GM12892 (cell line): ENCODE measurements at regions not wholly inside any gene's neighbourhood (a gene's known extent, or its start where the extent isn't known, plus 50 kb on each side); places are given as distances from the start of the nearest gene placed in this dataset.

Experiments used
- DNase-seq: peaks from one replicate; pipeline ENCODE4 v3.0.0; 2011; ENCODE audit not compliant: insufficient read length
- FAIRE-seq: peaks from 2 replicates; lab custom pipeline; 2011; peaks lifted over from hg19 to GRCh38; lab: Jason Lieb, UNC
- POLR2A ChIP-seq: IDR thresholded peaks from 2 replicates; pipeline ENCODE4 v1.6.1; 2011; ENCODE audit warnings: low read depth, low read length, control low read depth
- POLR2AphosphoS5 ChIP-seq: IDR thresholded peaks from 2 replicates; pipeline ENCODE4 v1.6.1; 2011; ENCODE audit warnings: low read depth, low read length, control low read depth
- TAF1 ChIP-seq: IDR thresholded peaks from 2 replicates; pipeline ENCODE4 v1.6.1; 2011; ENCODE audit warnings: low read depth, mild to moderate bottlenecking, control low read depth, low read length, borderline replicate concordance

DNA sequence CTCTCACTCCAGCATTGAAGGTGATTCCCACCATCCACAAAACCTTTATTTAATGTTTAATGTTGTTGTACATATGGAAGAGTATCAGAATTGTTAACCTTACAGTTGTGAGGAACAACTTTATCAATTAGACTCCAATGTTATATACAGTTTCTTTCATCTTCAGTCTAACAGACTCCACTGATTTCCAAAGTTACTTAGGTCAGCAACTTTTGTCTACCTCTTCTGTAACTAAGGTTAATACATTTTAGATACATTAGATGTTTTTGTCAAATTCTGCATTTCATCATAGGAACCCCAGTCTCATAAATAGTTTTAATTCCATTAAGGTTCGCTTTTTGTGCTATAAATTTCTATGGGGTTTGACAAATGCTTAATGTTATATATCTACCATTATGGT lies 223.9 kb upstream of the POM121L12 start:
- FAIRE-seq = no peak
- TF ChIP-seq POLR2AphosphoS5 (no peak), POLR2A (no peak)

DNA sequence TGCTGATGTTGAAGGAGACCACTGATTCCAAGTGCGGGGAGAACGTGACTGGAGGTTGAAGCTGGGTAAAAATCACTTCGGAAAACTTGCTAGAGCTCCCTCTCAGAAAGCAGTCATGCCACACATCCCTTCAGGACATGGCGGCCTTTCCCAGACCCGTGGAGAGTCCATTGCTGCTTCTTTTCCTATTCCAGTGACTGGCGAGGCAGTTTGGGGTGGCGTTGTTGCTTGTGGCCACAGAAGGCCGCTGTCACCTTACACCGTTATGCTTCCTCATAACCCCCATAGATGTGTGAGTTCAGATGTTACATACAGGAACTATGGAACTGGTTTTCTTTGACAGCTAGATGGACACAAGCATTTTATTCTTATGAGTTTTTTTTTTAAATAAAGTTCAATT lies 235.6 kb upstream of the POM121L12 start:
- TF ChIP-seq POLR2A (no peak), TAF1 (no peak), POLR2AphosphoS5 (no peak)
- FAIRE-seq = no peak
- DNase-seq = no peak

More for the DNA sequence above, 223.9 kb upstream of the POM121L12 start:
- DNase-seq = no peak

GRCh38 chr7:52797801-52798200 lies 237.6 kb upstream of the POM121L12 start:
- FAIRE-seq (no peak), DNase-seq (no peak)
- TF ChIP-seq TAF1 (no peak), POLR2AphosphoS5 (no peak), POLR2A (no peak)

- TF ChIP-seq TAF1 = no peak
- no peak for TF ChIP-seq POLR2AphosphoS5
- TF ChIP-seq POLR2A = no peak
- FAIRE-seq (no peak), DNase-seq (no peak)
These were observed 240.8 kb upstream of the POM121L12 start for GRCh38 chr7:52794621-52795020.

- FAIRE-seq (no peak), DNase-seq (no peak)
- TF ChIP-seq POLR2A (no peak), POLR2AphosphoS5 (no peak), TAF1 (no peak)
These were observed 244.2 kb upstream of the POM121L12 start for GRCh38 chr7:52791176-52791700.

DNA sequence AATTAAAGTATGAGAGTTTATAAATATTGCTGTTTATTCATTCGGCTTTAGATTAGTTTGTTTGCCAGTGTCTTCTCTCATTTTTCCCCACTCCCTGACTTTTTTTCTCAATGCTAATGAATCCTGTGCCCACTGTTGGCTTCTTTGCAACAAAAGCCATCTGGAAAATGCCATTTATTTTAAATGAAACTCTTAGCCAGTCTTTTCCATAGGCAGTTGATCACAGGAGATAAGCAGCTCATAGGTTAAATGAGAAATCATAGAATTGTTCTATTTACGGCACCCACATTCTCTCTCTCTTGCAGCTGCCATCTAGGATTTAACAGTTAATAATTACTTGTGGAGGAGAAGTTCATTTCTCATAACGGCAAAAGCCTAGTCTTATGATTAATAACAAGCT lies 249.3 kb upstream of the POM121L12 start:
- TF ChIP-seq TAF1 = no peak
- TF ChIP-seq POLR2A = no peak
- no peak for TF ChIP-seq POLR2AphosphoS5
- FAIRE-seq (no peak), DNase-seq (no peak)

DNA sequence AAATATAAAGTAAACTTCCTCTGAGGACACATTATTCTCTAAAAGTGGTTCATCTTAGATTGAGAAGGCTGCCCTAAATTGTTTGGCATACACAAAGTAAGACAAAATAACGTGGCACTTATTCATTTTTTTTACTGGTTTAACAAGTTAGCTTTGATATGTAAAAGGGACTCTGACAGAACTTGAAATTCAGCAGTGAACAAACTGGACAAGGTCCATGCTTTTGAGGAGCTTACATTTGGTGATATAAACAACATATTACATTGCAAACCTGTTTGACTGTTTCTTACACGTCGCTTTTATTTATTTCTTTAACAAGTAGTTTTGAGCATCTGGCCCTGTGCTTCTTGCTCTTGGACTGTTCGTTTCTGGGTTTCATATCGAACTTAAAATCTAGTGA lies 253.1 kb upstream of the POM121L12 start:
- FAIRE-seq (no peak), DNase-seq (no peak)
- no peak for TF ChIP-seq POLR2AphosphoS5
- TF ChIP-seq TAF1 = no peak
- no peak for TF ChIP-seq POLR2A

DNA sequence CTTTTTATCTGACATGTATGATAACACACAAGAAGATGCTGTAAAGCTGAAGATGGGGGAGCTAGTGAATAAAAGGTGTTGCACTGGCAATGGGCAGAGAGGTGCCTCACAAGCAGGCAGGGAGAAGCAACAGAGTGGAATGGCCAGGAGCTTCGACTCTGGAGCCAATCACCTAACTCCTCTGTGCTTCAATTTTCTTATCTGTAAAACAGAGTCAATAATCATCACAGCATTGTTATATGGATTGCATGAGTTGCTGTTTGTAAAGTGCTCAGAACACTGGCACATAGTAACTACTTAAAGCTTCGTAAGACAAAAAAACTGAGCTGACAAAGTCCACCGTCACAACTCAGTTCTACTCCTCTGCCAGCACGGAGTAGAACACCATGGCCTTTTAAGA lies 254.2 kb upstream of the POM121L12 start:
- no peak for FAIRE-seq
- DNase-seq = no peak
- TF ChIP-seq POLR2A (no peak), POLR2AphosphoS5 (no peak), TAF1 (no peak)

DNA sequence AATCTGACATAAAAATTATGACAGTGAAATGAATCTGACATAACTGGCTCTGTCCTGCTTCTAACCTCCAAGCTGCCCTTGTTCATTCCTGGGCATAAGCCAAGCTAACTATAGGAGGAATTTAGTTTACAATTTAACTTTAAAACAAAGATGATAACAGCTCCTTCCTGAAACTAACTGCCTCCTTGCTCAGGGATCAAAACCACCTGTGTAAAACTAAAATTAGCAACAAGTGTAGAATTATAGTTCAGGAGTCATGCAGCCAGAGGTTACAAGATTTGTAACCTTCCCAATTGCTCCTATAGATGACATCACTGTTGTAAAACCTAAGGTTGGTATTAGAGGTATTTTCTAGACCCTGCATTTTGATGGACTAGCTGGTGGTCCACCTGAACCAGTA lies 256.4 kb upstream of the POM121L12 start:
- TF ChIP-seq POLR2AphosphoS5 (no peak), TAF1 (no peak), POLR2A (no peak)
- DNase-seq (no peak), FAIRE-seq (no peak)

GRCh38 chr7:52777051-52777822 lies 258.2 kb upstream of the POM121L12 start:
- DNase-seq = no peak
- FAIRE-seq = no peak
- no peak for TF ChIP-seq TAF1

DNA sequence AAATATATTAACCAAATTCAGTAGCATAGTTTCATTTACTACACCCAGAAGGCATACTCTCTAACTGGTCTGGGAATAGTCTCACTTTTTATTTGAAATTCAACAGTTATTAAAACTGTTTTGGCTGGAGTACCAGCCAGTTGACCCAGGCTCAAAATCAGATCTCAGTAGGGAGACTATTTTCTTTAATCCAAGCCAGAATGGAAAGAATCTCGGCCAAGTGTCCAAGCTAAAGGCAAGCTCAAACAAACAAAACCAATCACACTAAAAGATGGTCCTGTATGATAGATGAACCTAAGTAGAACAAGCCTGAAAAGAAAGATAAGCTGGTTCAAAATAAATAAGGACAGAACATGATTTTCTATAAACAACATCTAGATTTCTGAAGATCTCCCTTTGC lies 259.6 kb upstream of the POM121L12 start:
- DNase-seq = no peak
- TF ChIP-seq POLR2AphosphoS5 (no peak), POLR2A (no peak), TAF1 (no peak)
- FAIRE-seq = no peak

DNA sequence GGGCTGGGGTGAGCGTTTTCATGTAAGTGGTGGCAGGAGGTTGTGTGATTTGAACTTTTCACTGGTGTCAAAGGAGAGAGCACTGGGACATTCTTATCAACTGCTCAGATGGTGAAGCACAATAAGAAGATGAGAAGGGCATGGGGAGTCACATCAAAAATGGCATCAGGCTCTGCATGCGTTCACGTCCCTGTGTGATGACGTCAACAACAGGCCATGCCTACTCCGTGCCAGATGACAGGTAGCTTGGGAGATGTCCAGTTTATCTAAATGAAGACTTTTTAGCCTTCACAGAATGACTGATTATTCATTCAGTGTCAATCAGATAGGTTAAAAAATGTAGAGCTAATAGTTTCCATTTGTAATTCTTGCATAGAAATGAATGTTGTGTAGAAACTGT lies 264.3 kb upstream of the POM121L12 start:
- DNase-seq (no peak), FAIRE-seq (no peak)
- TF ChIP-seq POLR2A = no peak
- TF ChIP-seq POLR2AphosphoS5 = no peak
- TF ChIP-seq TAF1 = no peak
